NB4 (cell line): ENCODE measurements at regions not wholly inside any gene's neighbourhood (a gene's known extent, or its start where the extent isn't known, plus 50 kb on each side); places are given as distances from the start of the nearest gene placed in this dataset.

Experiments
- DNase-seq: peaks from one replicate; pipeline ENCODE4 v3.0.0; 2010; ENCODE audit warnings: low read depth
- H3K4me3 ChIP-seq: one replicate; pipeline ENCODE4 v1.5.1; 2011; ENCODE audit warnings: mild to moderate bottlenecking, low read depth, low read length, moderate library complexity
- MYC ChIP-seq: IDR thresholded peaks from 2 replicates; pipeline ENCODE4 v1.6.1; 2011; ENCODE audit warnings: low read depth, low read length
- POLR2A ChIP-seq: IDR thresholded peaks from 2 replicates; pipeline ENCODE4 v1.6.1; 2011; ENCODE audit warnings: mild to moderate bottlenecking; ENCODE audit not compliant: insufficient read length; ENCODE audit errors: extremely low read depth
- TF ChIP-seq, protein P1 (sequence below): IDR thresholded peaks from 2 replicates; pipeline ENCODE4 v1.6.1; 2011; ENCODE audit warnings: low read depth, low read length
- TF ChIP-seq, protein P2 (sequence below): IDR thresholded peaks from one replicate; pipeline ENCODE4 v1.5.1; 2012; ENCODE audit warnings: low read depth, low read length

DNA sequence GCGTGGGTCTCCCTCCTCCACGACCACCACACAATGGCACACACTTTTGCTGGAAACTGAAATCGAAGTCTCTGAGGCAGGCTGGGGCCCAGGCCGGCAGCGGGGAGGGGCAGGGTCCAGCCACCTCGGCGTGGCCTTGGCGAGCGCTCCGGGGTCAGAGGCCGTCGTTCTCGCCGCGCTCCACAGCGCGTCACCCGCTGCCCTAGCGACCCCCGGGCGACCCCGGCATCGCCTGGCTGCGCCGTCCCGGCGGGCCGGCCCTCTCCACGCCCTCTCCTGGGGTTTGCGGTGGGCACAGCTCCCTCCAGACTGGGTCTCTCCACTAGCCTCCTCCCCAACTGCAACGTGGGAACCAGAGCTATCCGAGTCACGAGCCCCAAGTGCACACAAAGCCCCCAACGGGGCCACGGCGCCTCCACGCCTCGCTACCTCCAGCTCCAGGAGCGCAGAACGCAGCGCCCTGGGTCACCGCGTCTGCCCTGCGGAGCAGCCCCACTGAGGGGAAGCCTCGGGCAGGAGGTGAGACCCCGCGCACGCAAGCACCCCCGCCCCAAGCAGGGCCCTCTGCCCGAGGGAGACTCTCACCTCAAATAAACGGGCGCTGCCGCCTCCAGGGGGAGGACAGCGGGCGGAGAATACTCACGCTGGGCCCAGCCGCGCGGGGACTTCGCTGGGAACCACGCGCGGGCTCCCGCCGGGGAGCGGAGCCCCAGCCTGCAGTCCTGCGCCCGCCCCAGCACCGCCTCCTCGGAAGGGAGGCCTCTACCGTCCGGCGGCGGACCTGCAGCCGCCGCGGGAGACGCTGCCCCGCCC is 134.0 kb upstream of the BARHL2 start:
- no peak for TF ChIP-seq MYC
- TF ChIP-seq, protein P1, sequence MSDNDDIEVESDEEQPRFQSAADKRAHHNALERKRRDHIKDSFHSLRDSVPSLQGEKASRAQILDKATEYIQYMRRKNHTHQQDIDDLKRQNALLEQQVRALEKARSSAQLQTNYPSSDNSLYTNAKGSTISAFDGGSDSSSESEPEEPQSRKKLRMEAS: no peak
- no peak for TF ChIP-seq POLR2A
- TF ChIP-seq, protein P2, sequence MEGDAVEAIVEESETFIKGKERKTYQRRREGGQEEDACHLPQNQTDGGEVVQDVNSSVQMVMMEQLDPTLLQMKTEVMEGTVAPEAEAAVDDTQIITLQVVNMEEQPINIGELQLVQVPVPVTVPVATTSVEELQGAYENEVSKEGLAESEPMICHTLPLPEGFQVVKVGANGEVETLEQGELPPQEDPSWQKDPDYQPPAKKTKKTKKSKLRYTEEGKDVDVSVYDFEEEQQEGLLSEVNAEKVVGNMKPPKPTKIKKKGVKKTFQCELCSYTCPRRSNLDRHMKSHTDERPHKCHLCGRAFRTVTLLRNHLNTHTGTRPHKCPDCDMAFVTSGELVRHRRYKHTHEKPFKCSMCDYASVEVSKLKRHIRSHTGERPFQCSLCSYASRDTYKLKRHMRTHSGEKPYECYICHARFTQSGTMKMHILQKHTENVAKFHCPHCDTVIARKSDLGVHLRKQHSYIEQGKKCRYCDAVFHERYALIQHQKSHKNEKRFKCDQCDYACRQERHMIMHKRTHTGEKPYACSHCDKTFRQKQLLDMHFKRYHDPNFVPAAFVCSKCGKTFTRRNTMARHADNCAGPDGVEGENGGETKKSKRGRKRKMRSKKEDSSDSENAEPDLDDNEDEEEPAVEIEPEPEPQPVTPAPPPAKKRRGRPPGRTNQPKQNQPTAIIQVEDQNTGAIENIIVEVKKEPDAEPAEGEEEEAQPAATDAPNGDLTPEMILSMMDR: peak; percentile 33
- peak overlapping the region; percentile 21 for H3K4me3 ChIP-seq
- peak; percentile 80 for DNase-seq

DNA sequence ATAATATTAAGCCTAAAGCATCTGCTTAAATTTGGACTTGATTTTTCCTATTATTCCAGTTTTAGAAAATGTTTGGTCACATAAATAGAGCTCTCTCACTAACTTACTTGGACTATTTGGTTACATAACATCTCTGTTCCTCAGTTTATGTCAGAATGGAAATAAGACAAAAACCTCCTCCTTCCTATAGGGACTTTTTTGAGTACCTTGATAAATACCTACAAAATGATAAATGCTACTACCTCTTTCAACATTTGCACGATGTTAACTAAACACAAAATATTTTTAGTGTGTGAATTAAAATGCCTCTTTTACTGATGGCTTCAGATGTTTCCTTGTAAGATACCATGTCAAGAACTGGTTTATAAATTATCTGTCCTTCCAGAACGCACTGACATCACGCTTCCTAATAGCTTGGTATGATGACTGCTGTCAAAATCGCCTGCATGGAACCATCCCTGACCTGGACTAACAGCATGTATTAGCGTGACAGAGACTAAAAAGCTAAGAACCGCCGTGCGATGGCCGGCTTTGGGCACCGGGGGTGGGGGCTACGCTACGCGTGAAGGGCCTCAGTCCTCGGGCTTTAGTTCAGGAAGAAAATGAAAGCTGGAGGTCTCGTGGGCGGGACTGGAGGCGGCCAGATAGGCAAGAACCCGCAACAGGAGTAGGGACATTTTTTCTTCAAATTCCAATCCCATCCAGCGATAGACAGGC is 133.2 kb upstream of the BARHL2 start:
- DNase-seq: no peak

DNA sequence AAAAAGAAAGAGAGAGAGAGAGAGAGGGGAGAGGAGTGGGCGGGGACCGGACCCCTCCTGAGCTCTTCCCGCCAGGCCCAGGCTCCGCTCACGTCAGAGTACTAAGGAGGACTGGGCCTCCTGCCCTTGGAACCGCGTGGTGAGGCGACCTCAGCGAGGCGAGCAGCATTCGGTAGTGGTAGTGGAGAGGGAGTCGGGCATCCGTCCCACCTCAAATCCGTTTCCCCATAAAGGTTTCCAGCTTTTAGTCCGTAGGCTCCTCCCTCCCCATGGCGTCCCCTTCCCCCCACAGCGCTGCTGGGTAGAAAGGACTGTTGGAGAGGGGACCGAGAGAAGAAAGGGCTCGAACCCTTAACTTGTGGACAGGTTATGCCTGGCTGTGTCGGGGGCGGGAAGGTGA is 124.4 kb upstream of the BARHL2 start:
- TF ChIP-seq POLR2A (no peak), MYC (no peak)
- TF ChIP-seq, protein P1: no peak
- TF ChIP-seq, protein P2: no peak
- H3K4me3 ChIP-seq: no peak overlapping the region
- DNase-seq: no peak

More for the DNA sequence above, 133.2 kb upstream of the BARHL2 start:
- TF ChIP-seq, protein P2: no peak
- TF ChIP-seq POLR2A: no peak
- H3K4me3 ChIP-seq: no peak overlapping the region

DNA sequence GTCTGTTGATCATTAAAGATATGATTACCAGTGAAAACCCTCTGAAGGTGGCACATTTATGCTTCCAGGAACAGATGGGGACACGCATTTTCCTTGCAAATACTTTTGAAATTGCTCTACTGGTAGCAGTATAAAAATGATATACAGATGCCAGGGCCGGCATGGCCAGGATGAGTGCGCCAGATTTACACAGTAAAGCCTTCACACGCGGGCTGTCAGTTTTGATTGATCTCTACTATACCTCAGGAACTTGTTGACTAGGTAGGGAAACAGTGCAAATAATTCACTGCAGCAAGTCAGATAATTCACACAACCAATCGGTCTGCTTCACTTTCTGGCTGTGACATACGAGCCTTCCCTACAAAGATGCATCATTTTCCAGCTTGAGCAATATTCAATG is 123.2 kb upstream of the BARHL2 start:
- no peak overlapping the region for H3K4me3 ChIP-seq
- TF ChIP-seq MYC: no peak
- TF ChIP-seq, protein P2: no peak
- TF ChIP-seq, protein P1: no peak
- no peak for TF ChIP-seq POLR2A
- no peak for DNase-seq

DNA sequence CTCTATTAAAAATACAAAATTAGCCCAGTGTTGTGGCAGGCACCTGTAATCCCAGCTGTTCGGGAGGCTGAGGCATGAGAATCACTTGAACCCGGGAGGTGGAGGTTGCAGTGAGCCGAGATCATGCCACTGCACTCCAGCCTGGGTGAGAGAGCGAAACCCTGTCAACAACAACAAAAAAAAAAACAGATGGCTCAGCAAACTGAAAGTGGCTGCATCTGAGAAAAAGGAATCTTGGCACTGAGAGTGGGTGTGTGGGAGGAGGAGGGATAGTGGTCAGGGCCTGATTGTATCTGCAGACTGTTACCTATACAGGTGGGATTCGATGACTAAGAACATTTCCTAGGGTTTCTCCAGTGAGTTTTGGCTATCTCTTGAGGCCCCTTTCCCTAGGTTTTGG is 122.2 kb upstream of the BARHL2 start:
- no peak for DNase-seq
- H3K4me3 ChIP-seq: no peak overlapping the region
- TF ChIP-seq, protein P1: no peak
- TF ChIP-seq MYC (no peak), POLR2A (no peak)
- TF ChIP-seq, protein P2: no peak

DNA sequence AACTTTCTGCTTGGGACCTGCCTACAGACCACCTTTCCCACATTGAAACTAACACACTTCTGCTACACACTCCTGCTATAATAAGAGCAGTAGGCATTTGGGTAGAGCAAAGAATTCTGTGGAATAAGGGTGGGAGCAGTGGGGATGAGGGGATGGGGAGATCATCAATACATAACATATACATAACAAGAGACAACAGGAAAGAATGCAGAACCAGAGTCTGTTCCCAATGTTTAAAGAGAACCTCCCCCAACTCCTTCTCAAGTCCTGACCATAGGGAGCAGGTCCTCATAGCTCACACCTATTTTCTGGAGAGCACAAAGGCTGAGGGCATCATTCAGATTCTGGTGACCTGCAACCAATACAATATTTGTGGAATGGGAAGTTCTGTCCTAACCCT is 121.6 kb upstream of the BARHL2 start:
- TF ChIP-seq POLR2A: no peak
- TF ChIP-seq, protein P1: no peak
- TF ChIP-seq MYC: no peak
- TF ChIP-seq, protein P2: no peak
- no peak for DNase-seq
- no peak overlapping the region for H3K4me3 ChIP-seq
